CD4-positive, alpha-beta T cell (primary cell): ENCODE measurements at regions not wholly inside any gene's neighbourhood (a gene's known extent, or its start where the extent isn't known, plus 50 kb on each side); places are given as distances from the start of the nearest gene placed in this dataset.

ENCODE experiments used
- ATAC-seq: fragments of 200-7000 bp; cut with Tn5 transposase; one replicate; pipeline ENCODE4 v1.10.0; 2022; ENCODE audit warnings: mild to moderate bottlenecking; ENCODE audit not compliant: poor library complexity
- CTCF ChIA-PET: fragments of 350-600 bp; sonication (Branson Sonifier 250); formaldehyde crosslinking; loops from one replicate; lab custom pipeline; 2021; ENCODE audit warnings: antibody characterized with exemption, inconsistent platforms; lab: Charles Lee
- POLR2A ChIA-PET: fragments of 350-600 bp; sonication (Branson Sonifier 250); formaldehyde crosslinking; loops from one replicate; lab custom pipeline; 2021; ENCODE audit warnings: antibody characterized with exemption, inconsistent platforms; lab: Charles Lee
- DNase-seq, 14 experiments: peaks; one replicate each; pipeline ENCODE4 v3.0.0-alpha.2; 2013 to 2020; ENCODE audit warnings: mixed read lengths in 2 of 14
- H3K27ac ChIP-seq, 2 donors: one replicate each; pipeline versions ENCODE4 v1.5.1 to v1.7.0; 2013; ENCODE audit warnings: low read length in 2 of 2, low read depth in 1 of 2, mild to moderate bottlenecking in 1 of 2
- H3K27me3 ChIP-seq, 2 experiments: 1 replicate in 1 of 2; 2 replicates in 1 of 2; pipeline versions ENCODE4 v1.6.1 to v1.7.0; 2013; ENCODE audit warnings: low read length in 2 of 2, control low read depth in 1 of 2, mild to moderate bottlenecking in 1 of 2, moderate library complexity in 1 of 2; ENCODE audit not compliant: insufficient read depth in 2 of 2, control insufficient read depth in 1 of 2
- H3K36me3 ChIP-seq: one replicate; pipeline ENCODE4 v1.6.1; 2013; ENCODE audit warnings: low read length, control low read depth; ENCODE audit not compliant: insufficient read depth
- H3K4me1 ChIP-seq: one replicate; pipeline ENCODE4 v1.6.1; 2013; ENCODE audit warnings: low read length, control low read depth; ENCODE audit not compliant: insufficient read depth
- H3K4me3 ChIP-seq: one replicate; pipeline ENCODE4 v1.5.1; 2013; ENCODE audit warnings: mild to moderate bottlenecking, low read length, moderate library complexity
- H3K9me3 ChIP-seq, 2 experiments: 1 replicate in 1 of 2; 2 replicates in 1 of 2; pipeline versions ENCODE4 v1.6.1 to v1.7.0; 2013; ENCODE audit warnings: low read length in 2 of 2, mild to moderate bottlenecking in 2 of 2, control low read depth in 1 of 2, moderate library complexity in 1 of 2; ENCODE audit not compliant: control insufficient read depth in 1 of 2, insufficient read depth in 1 of 2
- H3K27ac Mint-ChIP-seq: one replicate; pipeline ENCODE4 v1.8.0; 2020; ENCODE audit warnings: mixed read lengths
- H3K27me3 Mint-ChIP-seq: one replicate; pipeline ENCODE4 v1.8.0; 2021; ENCODE audit warnings: mixed read lengths
- H3K36me3 Mint-ChIP-seq: one replicate; pipeline ENCODE4 v1.8.0; 2021; ENCODE audit warnings: low read depth, mixed read lengths
- H3K4me1 Mint-ChIP-seq: one replicate; pipeline ENCODE4 v1.8.0; 2021; ENCODE audit warnings: low read depth, mixed read lengths
- H3K4me3 Mint-ChIP-seq: one replicate; pipeline ENCODE4 v1.8.0; 2020; ENCODE audit warnings: mild to moderate bottlenecking, mixed read lengths
- H3K9me3 Mint-ChIP-seq: one replicate; pipeline ENCODE4 v1.8.0; 2020; ENCODE audit warnings: mixed read lengths
- intact Hi-C, 2 experiments: fragments of 100-400 bp; cut with DNase I in 1 of 2; cut with micrococcal nuclease in 1 of 2; formaldehyde crosslinking; loops; one replicate each; pipeline versions ENCODE4 v1.15.1 to v1.9.0; 2023 to 2025; cut with DNase I, micrococcal nuclease
- TF ChIP-seq, protein P1 (sequence below): fragments of 200-600 bp; IDR thresholded peaks from one replicate; pipeline ENCODE4 v1.8.0; 2022; ENCODE audit warnings: antibody characterized with exemption, mild to moderate bottlenecking

DNA sequence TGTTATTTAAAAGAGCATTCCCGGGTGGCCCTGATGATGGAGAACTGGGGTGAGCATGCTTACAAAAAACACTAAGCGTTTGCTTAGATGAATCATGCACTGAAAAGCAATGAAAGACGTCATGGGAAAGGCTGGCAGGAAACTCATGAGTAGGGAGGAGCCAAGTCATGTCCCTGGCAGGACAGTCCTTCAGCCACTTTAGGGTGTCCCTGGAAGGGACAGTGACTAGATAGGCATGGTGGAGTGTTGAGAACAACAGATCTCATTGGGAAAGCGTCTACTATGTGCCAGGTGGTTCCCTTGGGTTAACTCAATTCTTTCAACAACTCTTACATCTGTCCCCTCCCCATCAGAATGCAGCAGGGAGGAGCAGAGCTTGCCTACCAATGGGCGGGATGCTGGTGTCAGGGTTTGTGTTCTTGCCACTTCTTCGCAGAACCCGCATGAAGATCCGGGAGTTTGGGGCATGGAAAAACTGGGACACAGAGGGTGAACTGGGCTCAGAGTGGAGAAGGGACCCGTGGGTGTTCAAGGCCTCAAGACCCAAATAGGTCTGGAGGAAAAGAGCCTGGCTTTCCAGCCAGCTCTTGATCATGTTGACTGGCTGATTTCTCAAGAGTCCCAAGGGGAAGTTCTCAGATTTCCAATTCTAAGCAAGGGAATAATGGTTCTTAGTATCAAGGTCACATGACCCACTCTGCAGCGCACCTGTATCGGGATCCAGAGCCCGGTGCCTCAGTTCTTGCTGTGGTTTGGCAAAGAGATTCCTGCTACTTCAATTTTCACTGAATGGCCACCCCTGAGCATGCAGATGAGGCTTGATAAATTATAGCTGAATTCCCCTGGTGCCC lies 653.9 kb upstream of the TBX3 start:
- ATAC-seq (no peak), DNase-seq (no peak)
- TF ChIP-seq, protein P1, sequence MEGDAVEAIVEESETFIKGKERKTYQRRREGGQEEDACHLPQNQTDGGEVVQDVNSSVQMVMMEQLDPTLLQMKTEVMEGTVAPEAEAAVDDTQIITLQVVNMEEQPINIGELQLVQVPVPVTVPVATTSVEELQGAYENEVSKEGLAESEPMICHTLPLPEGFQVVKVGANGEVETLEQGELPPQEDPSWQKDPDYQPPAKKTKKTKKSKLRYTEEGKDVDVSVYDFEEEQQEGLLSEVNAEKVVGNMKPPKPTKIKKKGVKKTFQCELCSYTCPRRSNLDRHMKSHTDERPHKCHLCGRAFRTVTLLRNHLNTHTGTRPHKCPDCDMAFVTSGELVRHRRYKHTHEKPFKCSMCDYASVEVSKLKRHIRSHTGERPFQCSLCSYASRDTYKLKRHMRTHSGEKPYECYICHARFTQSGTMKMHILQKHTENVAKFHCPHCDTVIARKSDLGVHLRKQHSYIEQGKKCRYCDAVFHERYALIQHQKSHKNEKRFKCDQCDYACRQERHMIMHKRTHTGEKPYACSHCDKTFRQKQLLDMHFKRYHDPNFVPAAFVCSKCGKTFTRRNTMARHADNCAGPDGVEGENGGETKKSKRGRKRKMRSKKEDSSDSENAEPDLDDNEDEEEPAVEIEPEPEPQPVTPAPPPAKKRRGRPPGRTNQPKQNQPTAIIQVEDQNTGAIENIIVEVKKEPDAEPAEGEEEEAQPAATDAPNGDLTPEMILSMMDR = no peak
- H3K4me3 Mint-ChIP-seq = no peak overlapping the region
- peaks cover 14% of the 10 kb centered on the region for H3K9me3 Mint-ChIP-seq
- H3K4me1 ChIP-seq = no peaks in the 10 kb centered on the region
- intact Hi-C loops = no loop called here
- no peaks in the 10 kb centered on the region for H3K27me3 Mint-ChIP-seq
- CTCF ChIA-PET = no interaction called here
- H3K27me3 ChIP-seq = no peaks in the 10 kb centered on the region
- H3K36me3 ChIP-seq = no peaks in the 10 kb centered on the region
- peaks cover 0 to 3% of the 10 kb centered on the region in 2 experiments for H3K9me3 ChIP-seq
- POLR2A ChIA-PET = no interaction called here
- no peaks in the 10 kb centered on the region for H3K36me3 Mint-ChIP-seq
- no peak overlapping the region for H3K27ac Mint-ChIP-seq
- H3K27ac ChIP-seq = no peak overlapping the region
- H3K4me1 Mint-ChIP-seq = no peaks in the 10 kb centered on the region
- H3K4me3 ChIP-seq = no peak overlapping the region

DNA sequence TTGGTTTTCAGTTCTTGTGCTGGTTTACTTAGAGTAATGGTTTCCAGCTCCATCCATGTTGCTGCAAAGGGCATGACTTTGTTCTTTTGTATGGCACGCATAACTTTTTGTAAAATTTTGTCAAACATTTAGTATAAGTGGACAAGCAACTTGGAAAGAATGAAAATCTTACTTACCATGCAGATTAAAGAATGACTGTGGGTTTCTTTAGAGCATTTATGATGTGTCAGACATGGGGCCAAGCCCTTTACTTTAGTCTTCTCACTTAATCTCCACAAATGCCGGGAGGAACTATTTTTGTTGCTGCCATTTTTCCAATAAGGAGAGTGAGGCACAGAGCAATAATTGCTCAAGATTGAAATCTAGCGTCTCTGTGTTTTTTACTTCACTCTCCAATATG lies 652.5 kb upstream of the TBX3 start:
- Histone ChIP-seq H3K36me3 (no peaks in the 10 kb centered on the region), H3K27ac (no peak overlapping the region), H3K4me3 (no peak overlapping the region), H3K4me1 (no peaks in the 10 kb centered on the region), H3K9me3 (peaks cover 0 to 3% of the 10 kb centered on the region in 2 experiments), H3K27me3 (no peaks in the 10 kb centered on the region)
- no peak overlapping the region for H3K27ac Mint-ChIP-seq
- no peak for ATAC-seq
- TF ChIP-seq, protein P1 = no peak
- no peak for DNase-seq
- CTCF ChIA-PET = no interaction called here
- peaks cover 8% of the 10 kb centered on the region for H3K9me3 Mint-ChIP-seq
- intact Hi-C loops = no loop called here
- H3K36me3 Mint-ChIP-seq = no peaks in the 10 kb centered on the region
- H3K4me1 Mint-ChIP-seq = no peaks in the 10 kb centered on the region
- no peaks in the 10 kb centered on the region for H3K27me3 Mint-ChIP-seq
- POLR2A ChIA-PET = no interaction called here
- H3K4me3 Mint-ChIP-seq = no peak overlapping the region

DNA sequence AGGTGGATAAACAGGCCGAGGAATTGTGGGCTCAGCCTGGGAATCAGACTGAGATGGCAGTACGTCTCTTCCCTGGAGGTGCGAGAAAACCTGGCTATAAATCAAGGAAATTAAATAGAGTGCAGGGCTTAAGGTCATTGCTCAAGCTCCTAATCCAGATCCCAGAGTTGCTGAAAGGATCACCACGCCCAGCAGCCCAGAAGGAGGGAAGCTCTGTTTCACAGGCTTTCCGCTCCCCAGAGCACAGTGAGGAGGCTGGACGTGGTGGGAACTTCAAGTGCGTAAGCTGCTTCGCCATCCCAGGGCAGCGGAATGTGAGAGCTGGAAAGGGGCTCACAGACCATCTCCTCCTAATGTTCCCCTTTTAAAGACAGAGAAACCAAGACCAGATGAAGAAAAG lies 651.6 kb upstream of the TBX3 start:
- TF ChIP-seq, protein P1 = no peak
- H3K36me3 ChIP-seq = no peaks in the 10 kb centered on the region
- no peaks in the 10 kb centered on the region for H3K27me3 Mint-ChIP-seq
- DNase-seq = no peak
- H3K9me3 Mint-ChIP-seq = peaks cover 3% of the 10 kb centered on the region
- ChIA-PET POLR2A (no interaction called here), CTCF (no interaction called here)
- no peak overlapping the region for H3K4me3 Mint-ChIP-seq
- H3K9me3 ChIP-seq = peaks cover 0 to 3% of the 10 kb centered on the region in 2 experiments
- H3K4me3 ChIP-seq = no peak overlapping the region
- H3K36me3 Mint-ChIP-seq = no peaks in the 10 kb centered on the region
- H3K27ac Mint-ChIP-seq = no peak overlapping the region
- H3K4me1 Mint-ChIP-seq = no peaks in the 10 kb centered on the region
- no peak overlapping the region for H3K27ac ChIP-seq
- H3K27me3 ChIP-seq = no peaks in the 10 kb centered on the region
- ATAC-seq = no peak
- intact Hi-C loops = no loop called here
- H3K4me1 ChIP-seq = no peaks in the 10 kb centered on the region
